Endothelial cell of umbilical vein (primary cell): ENCODE measurements at regions not wholly inside any gene's neighbourhood (a gene's known extent, or its start where the extent isn't known, plus 50 kb on each side); places are given as distances from the start of the nearest gene placed in this dataset.

ENCODE experiments used
- BruUV-seq: library from RNA; stranded (reverse); fragments of 400-500 nt; replicated peaks from 2 replicates; lab custom pipeline; 2021; lab: Mats Ljungman, UMichigan
- CTCF ChIA-PET: fragments of 300-600, 350-600 bp; sonication (Branson Sonifier 250); formaldehyde crosslinking; loops from one replicate; lab custom pipeline; 2021; ENCODE audit warnings: antibody characterized with exemption, inconsistent platforms; lab: Charles Lee
- POLR2A ChIA-PET: fragments of 300-600, 350-600 bp; sonication (Branson Sonifier 250); formaldehyde crosslinking; loops from one replicate; lab custom pipeline; 2021; ENCODE audit warnings: antibody characterized with exemption, inconsistent platforms; lab: Charles Lee
- DNase-seq: peaks from one replicate; pipeline ENCODE4 v3.0.0-alpha.2; 2011; ENCODE audit warnings: low read depth, low spot score
- FAIRE-seq: peaks from 2 replicates; lab custom pipeline; 2011; peaks lifted over from hg19 to GRCh38; lab: Jason Lieb, UNC
- H2AFZ ChIP-seq: 2 replicates; pipeline ENCODE4 v1.6.0; 2012; ENCODE audit warnings: low read depth, low read length, control low read depth, inconsistent platforms
- H3K27ac ChIP-seq: 2 replicates; pipeline ENCODE4 v1.5.1; 2011; ENCODE audit warnings: low read depth, mild to moderate bottlenecking, control low read depth, low read length, moderate library complexity; ENCODE audit not compliant: insufficient read depth
- H3K27me3 ChIP-seq, 2 experiments: 2 replicates each; pipeline versions ENCODE4 v1.6.0 to v1.6.1; 2011; ENCODE audit warnings: low read length in 2 of 2, mixed read lengths in 1 of 2; ENCODE audit not compliant: control insufficient read depth in 2 of 2, insufficient read depth in 2 of 2
- H3K36me3 ChIP-seq, 2 experiments: 2 replicates in 1 of 2; 3 replicates in 1 of 2; pipeline ENCODE4 v1.5.1; 2011; ENCODE audit warnings: low read length in 2 of 2, mild to moderate bottlenecking in 1 of 2, moderate library complexity in 1 of 2; ENCODE audit not compliant: control insufficient read depth in 2 of 2, insufficient read depth in 2 of 2; ENCODE audit errors: extremely low read depth in 1 of 2
- H3K4me1 ChIP-seq: 3 replicates; pipeline ENCODE4 v1.5.1; 2011; ENCODE audit warnings: mild to moderate bottlenecking, low read length; ENCODE audit not compliant: control insufficient read depth, insufficient read depth; ENCODE audit errors: extremely low read depth
- H3K4me2 ChIP-seq: 2 replicates; pipeline ENCODE4 v1.6.1; 2011; ENCODE audit warnings: low read length, control low read depth, mixed read lengths; ENCODE audit not compliant: insufficient read depth
- H3K4me3 ChIP-seq, 3 experiments: fragments of 200-600 bp in 1 of 3; sonication (generic), shearing (Covaris generic) in 1 of 3; replicated peaks in 1 of 3; 2 replicates each; pipeline ENCODE4 v1.5.1; 2011 to 2016; ENCODE audit warnings: control low read depth in 3 of 3, low read length in 3 of 3, mild to moderate bottlenecking in 2 of 3, inconsistent platforms in 1 of 3, low read depth in 1 of 3, moderate library complexity in 1 of 3; ENCODE audit not compliant: insufficient read depth in 1 of 3
- H3K79me2 ChIP-seq: 2 replicates; pipeline ENCODE4 v1.6.0; 2012; ENCODE audit warnings: low read length, inconsistent platforms; ENCODE audit not compliant: control insufficient read depth, insufficient read depth
- H3K9ac ChIP-seq: replicated peaks from 2 replicates; pipeline ENCODE3; 2011; ENCODE audit warnings: low read length, control low read depth; ENCODE audit not compliant: insufficient read depth; ENCODE audit errors: extremely low read depth
- H3K9me1 ChIP-seq: replicated peaks from 3 replicates; pipeline ENCODE4 v1.6.0; 2011; ENCODE audit warnings: mild to moderate bottlenecking, low read length; ENCODE audit not compliant: control insufficient read depth, insufficient read depth; ENCODE audit errors: extremely low read depth
- H3K9me3 ChIP-seq: replicated peaks from 2 replicates; pipeline ENCODE4 v1.5.1; 2012; ENCODE audit warnings: low read length, inconsistent platforms; ENCODE audit not compliant: control insufficient read depth, insufficient read depth
- H4K20me1 ChIP-seq: replicated peaks from 2 replicates; pipeline ENCODE3; 2011; ENCODE audit warnings: mild to moderate bottlenecking, low read length; ENCODE audit not compliant: control insufficient read depth, insufficient read depth; ENCODE audit errors: extremely low read depth
- EZH2 ChIP-seq: IDR thresholded peaks from 2 replicates; pipeline ENCODE4 v1.6.1; 2012; ENCODE audit warnings: borderline replicate concordance, low read depth, mild to moderate bottlenecking, moderate library complexity, low read length, inconsistent platforms; ENCODE audit not compliant: severe bottlenecking
- FOS ChIP-seq: IDR thresholded peaks from 2 replicates; pipeline ENCODE4 v1.6.1; 2011; ENCODE audit warnings: mild to moderate bottlenecking, low read length, moderate library complexity, borderline replicate concordance; ENCODE audit not compliant: insufficient read depth
- GATA2 ChIP-seq: IDR thresholded peaks from 2 replicates; pipeline ENCODE4 v1.7.0; 2011; ENCODE audit warnings: low read depth, mild to moderate bottlenecking, moderate library complexity, mixed read lengths, low read length; ENCODE audit not compliant: insufficient read length, insufficient read depth
- JUN ChIP-seq: IDR thresholded peaks from 2 replicates; pipeline ENCODE4 v1.6.1; 2011; ENCODE audit warnings: borderline replicate concordance, low read depth; ENCODE audit not compliant: insufficient read length, insufficient read depth
- MYC ChIP-seq: IDR thresholded peaks from one replicate; pipeline ENCODE4 v1.6.1; 2011; ENCODE audit warnings: mild to moderate bottlenecking, low read depth, low read length
- POLR2A ChIP-seq: IDR thresholded peaks from 2 replicates; pipeline ENCODE4 v1.6.1; 2012; ENCODE audit warnings: low read depth, mild to moderate bottlenecking, control low read depth, low read length
- POLR2AphosphoS5 ChIP-seq: IDR thresholded peaks from 2 replicates; pipeline ENCODE4 v1.6.1; 2012; ENCODE audit warnings: low read depth, mild to moderate bottlenecking, control low read depth, low read length, moderate library complexity; ENCODE audit not compliant: insufficient read depth
- dilution Hi-C: fragments of 300-500 bp; cut with MboI; formaldehyde crosslinking; loops from one replicate; pipeline ENCODE4 v1.15.0; 2019; ENCODE audit warnings: low sequenced_read_pairs; ENCODE audit not compliant: extremely low pct_ligation_motif_present
- intact Hi-C: fragments of 100-400 bp; cut with micrococcal nuclease; formaldehyde crosslinking; loops from one replicate; pipeline ENCODE4 v1.10.0; 2022
- TF ChIP-seq, protein P1 (sequence below), 2 donors: IDR thresholded peaks; 1 replicate in 1 of 2; 2 replicates in 1 of 2; pipeline ENCODE4 v1.5.1; 2011; ENCODE audit warnings: low read length in 2 of 2, mild to moderate bottlenecking in 2 of 2, moderate library complexity in 2 of 2, control low read depth in 1 of 2, inconsistent platforms in 1 of 2, low read depth in 1 of 2; ENCODE audit not compliant: insufficient read depth in 1 of 2; ENCODE audit errors: extremely low read depth in 1 of 2
- TF ChIP-seq, protein P2 (sequence below): IDR thresholded peaks from 2 replicates; pipeline ENCODE4 v1.6.1; 2011; ENCODE audit not compliant: insufficient read depth, insufficient read length

DNA sequence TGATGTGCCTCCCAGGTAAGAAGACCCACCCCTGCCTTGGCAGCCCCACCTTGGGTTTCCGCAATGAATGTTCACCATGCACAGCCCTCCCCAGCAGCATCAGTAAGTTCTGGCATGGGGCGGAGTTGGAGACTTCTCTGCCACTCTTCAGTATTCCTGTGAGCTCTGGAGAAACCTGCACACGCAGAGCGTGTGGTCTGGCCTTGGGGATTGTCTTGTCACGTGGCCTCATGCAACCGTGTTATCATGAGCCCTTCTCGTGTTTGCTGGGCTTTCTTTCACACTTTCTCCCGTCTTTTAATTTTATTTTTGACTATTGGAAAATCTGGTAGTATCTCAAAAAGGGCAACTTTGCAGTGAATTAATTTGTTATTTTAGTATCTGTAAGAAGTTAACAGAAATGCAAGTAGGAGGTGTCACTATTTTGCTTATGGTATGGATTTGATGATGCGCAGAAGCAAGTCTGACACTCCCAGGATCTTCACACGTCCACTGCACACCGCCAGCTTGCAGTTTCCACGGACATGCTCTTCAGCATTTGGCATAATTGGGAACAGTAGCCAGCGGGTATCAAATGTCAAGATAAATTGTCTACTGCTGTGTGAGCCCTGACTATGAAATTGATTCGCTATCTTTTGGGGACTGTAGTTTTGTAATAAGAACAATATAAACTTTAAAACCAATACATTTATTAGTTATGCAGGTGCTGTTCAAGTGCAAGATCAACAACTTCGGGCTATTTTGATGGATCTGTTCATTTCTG is 463.5 kb downstream of the QKI start:
- Histone ChIP-seq H4K20me1 (no peaks in the 10 kb centered on the region), H3K4me3 (no peak overlapping the region), H3K79me2 (no peaks in the 10 kb centered on the region), H2AFZ (no peak overlapping the region), H3K4me1 (no peaks in the 10 kb centered on the region), H3K27ac (no peak overlapping the region), H3K4me2 (no peak overlapping the region), H3K9me1 (no peaks in the 10 kb centered on the region), H3K27me3 (no peaks in the 10 kb centered on the region), H3K9ac (no peak overlapping the region), H3K36me3 (no peaks in the 10 kb centered on the region), H3K9me3 (no peaks in the 10 kb centered on the region)
- FAIRE-seq (no peak), DNase-seq (no peak)
- ChIA-PET CTCF (interaction anchor here (1.1 kb wide), 1 partner anchor 20 kb away, joined by 3 read pairs; no protein-coding TSS in a partner anchor), POLR2A (no interaction called here)
- dilution Hi-C loops = no loop called here
- TF ChIP-seq, protein P1, sequence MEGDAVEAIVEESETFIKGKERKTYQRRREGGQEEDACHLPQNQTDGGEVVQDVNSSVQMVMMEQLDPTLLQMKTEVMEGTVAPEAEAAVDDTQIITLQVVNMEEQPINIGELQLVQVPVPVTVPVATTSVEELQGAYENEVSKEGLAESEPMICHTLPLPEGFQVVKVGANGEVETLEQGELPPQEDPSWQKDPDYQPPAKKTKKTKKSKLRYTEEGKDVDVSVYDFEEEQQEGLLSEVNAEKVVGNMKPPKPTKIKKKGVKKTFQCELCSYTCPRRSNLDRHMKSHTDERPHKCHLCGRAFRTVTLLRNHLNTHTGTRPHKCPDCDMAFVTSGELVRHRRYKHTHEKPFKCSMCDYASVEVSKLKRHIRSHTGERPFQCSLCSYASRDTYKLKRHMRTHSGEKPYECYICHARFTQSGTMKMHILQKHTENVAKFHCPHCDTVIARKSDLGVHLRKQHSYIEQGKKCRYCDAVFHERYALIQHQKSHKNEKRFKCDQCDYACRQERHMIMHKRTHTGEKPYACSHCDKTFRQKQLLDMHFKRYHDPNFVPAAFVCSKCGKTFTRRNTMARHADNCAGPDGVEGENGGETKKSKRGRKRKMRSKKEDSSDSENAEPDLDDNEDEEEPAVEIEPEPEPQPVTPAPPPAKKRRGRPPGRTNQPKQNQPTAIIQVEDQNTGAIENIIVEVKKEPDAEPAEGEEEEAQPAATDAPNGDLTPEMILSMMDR (IDR thresholded peaks at IDR 0.05; ENCODE audit: extremely low read depth in 1 of 2, insufficient read depth in 1 of 2, low read depth in 1 of 2, low read length in 2 of 2) = no peak
- TF ChIP-seq POLR2A (no peak), MYC (no peak), GATA2 (no peak), FOS (no peak), JUN (no peak), EZH2 (no peak), POLR2AphosphoS5 (no peak)
- TF ChIP-seq, protein P2, sequence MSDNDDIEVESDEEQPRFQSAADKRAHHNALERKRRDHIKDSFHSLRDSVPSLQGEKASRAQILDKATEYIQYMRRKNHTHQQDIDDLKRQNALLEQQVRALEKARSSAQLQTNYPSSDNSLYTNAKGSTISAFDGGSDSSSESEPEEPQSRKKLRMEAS = no peak
- intact Hi-C loops = no loop called here
- no TSS peak for BruUV-seq
